ENCODE measurements at regions not wholly inside any gene's neighbourhood (a gene's known extent, or its start where the extent isn't known, plus 50 kb on each side); places are given as distances from the start of the nearest gene placed in this dataset.

GRCh38 chr2:142827170-142827569, 50.3 kb upstream of the KYNU start:
- TF ChIP-seq CTCF (IDR thresholded peaks at IDR 0.05) = no peak
- no peak overlapping the region for H3K4me3 Mint-ChIP-seq
- H3K4me1 Mint-ChIP-seq = no peaks in the 10 kb centered on the region
- no peaks in the 10 kb centered on the region for H3K27me3 Mint-ChIP-seq (ENCODE audit: low read depth, poor library complexity)
- H3K9me3 Mint-ChIP-seq = peaks cover 4% of the 10 kb centered on the region
- no peaks in the 10 kb centered on the region for H3K36me3 Mint-ChIP-seq (ENCODE audit: low read depth)
- no peak for DNase-seq
- H3K27ac Mint-ChIP-seq = no peak overlapping the region

GRCh38 chr2:142825861-142826260, 51.6 kb upstream of the KYNU start:
- Mint-ChIP-seq H3K36me3 (ENCODE audit: low read depth) (no peaks in the 10 kb centered on the region), H3K27me3 (ENCODE audit: low read depth, poor library complexity) (no peaks in the 10 kb centered on the region), H3K9me3 (peaks cover 4% of the 10 kb centered on the region), H3K27ac (peak overlapping the region; percentile 15), H3K4me3 (no peak overlapping the region), H3K4me1 (no peaks in the 10 kb centered on the region)
- no peak for TF ChIP-seq CTCF (IDR thresholded peaks at IDR 0.05)
- no peak for DNase-seq

- no peak for TF ChIP-seq CTCF (IDR thresholded peaks at IDR 0.05)
- H3K36me3 Mint-ChIP-seq (ENCODE audit: low read depth) = no peaks in the 10 kb centered on the region
- peaks cover 2% of the 10 kb centered on the region for H3K9me3 Mint-ChIP-seq
- H3K27me3 Mint-ChIP-seq (ENCODE audit: low read depth, poor library complexity) = no peaks in the 10 kb centered on the region
- DNase-seq = no peak
- no peak overlapping the region for H3K27ac Mint-ChIP-seq
- H3K4me1 Mint-ChIP-seq = no peaks in the 10 kb centered on the region
- no peak overlapping the region for H3K4me3 Mint-ChIP-seq
Observed at GRCh38 chr2:142824756-142825155, 52.7 kb upstream of the KYNU start.

GRCh38 chr2:142822190-142822589, 55.3 kb upstream of the KYNU start:
- TF ChIP-seq CTCF (IDR thresholded peaks at IDR 0.05) = no peak
- no peaks in the 10 kb centered on the region for H3K27me3 Mint-ChIP-seq (ENCODE audit: low read depth, poor library complexity)
- no peak for DNase-seq
- H3K27ac Mint-ChIP-seq = no peak overlapping the region
- no peak overlapping the region for H3K4me3 Mint-ChIP-seq
- no peaks in the 10 kb centered on the region for H3K4me1 Mint-ChIP-seq
- H3K36me3 Mint-ChIP-seq (ENCODE audit: low read depth) = no peaks in the 10 kb centered on the region
- no peaks in the 10 kb centered on the region for H3K9me3 Mint-ChIP-seq

- Mint-ChIP-seq H3K27ac (no peak overlapping the region), H3K4me1 (no peaks in the 10 kb centered on the region), H3K9me3 (no peaks in the 10 kb centered on the region), H3K36me3 (ENCODE audit: low read depth) (no peaks in the 10 kb centered on the region), H3K4me3 (no peak overlapping the region), H3K27me3 (ENCODE audit: low read depth, poor library complexity) (no peaks in the 10 kb centered on the region)
- DNase-seq = no peak
- TF ChIP-seq CTCF (IDR thresholded peaks at IDR 0.05) = no peak
Observed at GRCh38 chr2:142819411-142819810, 58.1 kb upstream of the KYNU start.

GRCh38 chr2:142815375-142815774, 62.1 kb upstream of the KYNU start:
- DNase-seq = no peak
- no peak overlapping the region for H3K4me3 Mint-ChIP-seq

More at GRCh38 chr2:142815375-142815774, 62.1 kb upstream of the KYNU start:
- Mint-ChIP-seq H3K4me1 (peaks cover 17% of the 10 kb centered on the region), H3K27ac (no peak overlapping the region), H3K9me3 (peaks cover 19% of the 10 kb centered on the region), H3K36me3 (ENCODE audit: low read depth) (peaks cover 14% of the 10 kb centered on the region), H3K27me3 (ENCODE audit: low read depth, poor library complexity) (peaks cover 4% of the 10 kb centered on the region)
- TF ChIP-seq CTCF (IDR thresholded peaks at IDR 0.05) = no peak
